ENCODE measurements at regions not wholly inside any gene's neighbourhood (a gene's known extent, or its start where the extent isn't known, plus 50 kb on each side); places are given as distances from the start of the nearest gene placed in this dataset.

DNA sequence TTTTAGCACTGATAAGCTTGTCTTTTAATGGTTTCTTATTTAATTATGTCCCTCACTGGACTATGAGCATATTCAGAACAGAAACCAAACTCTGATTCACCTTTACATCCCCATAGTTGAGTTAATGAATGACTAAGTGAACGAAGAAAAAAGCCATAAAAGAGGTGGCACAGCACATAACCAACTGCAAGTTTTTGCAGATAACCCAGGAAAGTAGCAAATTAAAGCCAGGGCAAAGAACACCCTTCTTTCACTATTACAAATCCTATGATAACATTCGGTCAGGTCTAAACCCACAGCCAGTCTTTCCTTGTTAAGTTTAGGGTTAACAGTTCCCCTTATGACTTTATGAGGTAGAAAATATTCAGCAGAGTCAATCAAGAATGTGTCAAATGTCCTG lies 102.7 kb downstream of the RIN2 start:
- TF ChIP-seq, protein P1, sequence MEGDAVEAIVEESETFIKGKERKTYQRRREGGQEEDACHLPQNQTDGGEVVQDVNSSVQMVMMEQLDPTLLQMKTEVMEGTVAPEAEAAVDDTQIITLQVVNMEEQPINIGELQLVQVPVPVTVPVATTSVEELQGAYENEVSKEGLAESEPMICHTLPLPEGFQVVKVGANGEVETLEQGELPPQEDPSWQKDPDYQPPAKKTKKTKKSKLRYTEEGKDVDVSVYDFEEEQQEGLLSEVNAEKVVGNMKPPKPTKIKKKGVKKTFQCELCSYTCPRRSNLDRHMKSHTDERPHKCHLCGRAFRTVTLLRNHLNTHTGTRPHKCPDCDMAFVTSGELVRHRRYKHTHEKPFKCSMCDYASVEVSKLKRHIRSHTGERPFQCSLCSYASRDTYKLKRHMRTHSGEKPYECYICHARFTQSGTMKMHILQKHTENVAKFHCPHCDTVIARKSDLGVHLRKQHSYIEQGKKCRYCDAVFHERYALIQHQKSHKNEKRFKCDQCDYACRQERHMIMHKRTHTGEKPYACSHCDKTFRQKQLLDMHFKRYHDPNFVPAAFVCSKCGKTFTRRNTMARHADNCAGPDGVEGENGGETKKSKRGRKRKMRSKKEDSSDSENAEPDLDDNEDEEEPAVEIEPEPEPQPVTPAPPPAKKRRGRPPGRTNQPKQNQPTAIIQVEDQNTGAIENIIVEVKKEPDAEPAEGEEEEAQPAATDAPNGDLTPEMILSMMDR (conservative IDR thresholded peaks at IDR 0.05; ENCODE audit: low read length): no peak
- TF ChIP-seq EZH2phosphoT487 (IDR thresholded peaks at IDR 0.05; ENCODE audit: borderline replicate concordance, low read depth, low read length): no peak
